ENCODE measurements at regions not wholly inside any gene's neighbourhood (a gene's known extent, or its start where the extent isn't known, plus 50 kb on each side); places are given as distances from the start of the nearest gene placed in this dataset.

DNA sequence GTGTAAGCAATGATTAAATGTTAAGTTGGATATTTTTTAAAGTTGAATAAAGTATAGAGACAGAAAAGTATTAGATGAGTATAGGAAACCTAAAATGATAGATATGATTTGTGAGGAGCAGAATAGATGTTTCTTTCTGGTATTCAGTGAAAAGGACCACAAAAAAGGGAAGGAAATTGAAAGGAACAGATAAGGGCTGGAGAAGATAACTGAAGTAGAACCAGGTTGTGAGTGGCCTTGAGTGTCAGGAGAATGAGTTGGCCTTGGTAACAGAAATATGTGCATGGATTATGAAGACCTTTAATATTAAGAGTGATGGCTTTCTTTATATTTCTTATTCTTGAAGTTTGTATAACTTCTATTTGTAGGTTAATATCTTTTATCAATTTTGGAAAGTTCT, 543.5 kb downstream of the METTL4 start:
- TF ChIP-seq, protein P1, sequence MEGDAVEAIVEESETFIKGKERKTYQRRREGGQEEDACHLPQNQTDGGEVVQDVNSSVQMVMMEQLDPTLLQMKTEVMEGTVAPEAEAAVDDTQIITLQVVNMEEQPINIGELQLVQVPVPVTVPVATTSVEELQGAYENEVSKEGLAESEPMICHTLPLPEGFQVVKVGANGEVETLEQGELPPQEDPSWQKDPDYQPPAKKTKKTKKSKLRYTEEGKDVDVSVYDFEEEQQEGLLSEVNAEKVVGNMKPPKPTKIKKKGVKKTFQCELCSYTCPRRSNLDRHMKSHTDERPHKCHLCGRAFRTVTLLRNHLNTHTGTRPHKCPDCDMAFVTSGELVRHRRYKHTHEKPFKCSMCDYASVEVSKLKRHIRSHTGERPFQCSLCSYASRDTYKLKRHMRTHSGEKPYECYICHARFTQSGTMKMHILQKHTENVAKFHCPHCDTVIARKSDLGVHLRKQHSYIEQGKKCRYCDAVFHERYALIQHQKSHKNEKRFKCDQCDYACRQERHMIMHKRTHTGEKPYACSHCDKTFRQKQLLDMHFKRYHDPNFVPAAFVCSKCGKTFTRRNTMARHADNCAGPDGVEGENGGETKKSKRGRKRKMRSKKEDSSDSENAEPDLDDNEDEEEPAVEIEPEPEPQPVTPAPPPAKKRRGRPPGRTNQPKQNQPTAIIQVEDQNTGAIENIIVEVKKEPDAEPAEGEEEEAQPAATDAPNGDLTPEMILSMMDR (IDR thresholded peaks at IDR 0.05), result no peak
- no peak for TF ChIP-seq POLR2A (IDR thresholded peaks at IDR 0.05)

All from esophagus squamous epithelium (tissue), 4 donors.